Fibroblast of lung (primary cell): ENCODE measurements at regions not wholly inside any gene's neighbourhood (a gene's known extent, or its start where the extent isn't known, plus 50 kb on each side); places are given as distances from the start of the nearest gene placed in this dataset.
"Not testable (repeated sequence)": the region's sequence is repeated elsewhere in the genome, so short reads cannot be mapped to it uniquely, and the experiment has no call there.

Experiments used
- DNase-seq, 2 donors: peaks; one replicate each; pipeline versions ENCODE4 v3.0.0 to v3.0.0-alpha.2; 2010; ENCODE audit warnings: low read depth in 2 of 2
- H2AFZ ChIP-seq: 2 replicates; pipeline ENCODE4 v1.5.1; 2012; ENCODE audit warnings: low read length, control low read depth, inconsistent platforms
- H3K27ac ChIP-seq: 2 replicates; pipeline ENCODE4 v1.5.1; 2011; ENCODE audit warnings: low read length, control low read depth; ENCODE audit not compliant: insufficient read depth
- H3K27me3 ChIP-seq: 2 replicates; pipeline ENCODE4 v1.5.1; 2011; ENCODE audit warnings: mild to moderate bottlenecking, low read length; ENCODE audit not compliant: control insufficient read depth, insufficient read depth
- H3K36me3 ChIP-seq: 2 replicates; pipeline ENCODE4 v1.5.1; 2011; ENCODE audit warnings: low read length; ENCODE audit not compliant: control insufficient read depth, insufficient read depth
- H3K4me1 ChIP-seq: 2 replicates; pipeline ENCODE4 v1.5.1; 2011; ENCODE audit warnings: low read length; ENCODE audit not compliant: control insufficient read depth, insufficient read depth; ENCODE audit errors: extremely low read depth
- H3K4me2 ChIP-seq: 2 replicates; pipeline ENCODE4 v1.5.1; 2011; ENCODE audit warnings: low read length, control low read depth; ENCODE audit not compliant: insufficient read depth; ENCODE audit errors: extremely low read depth
- H3K4me3 ChIP-seq, 4 experiments: fragments of 200-600 bp in 1 of 4; sonication (generic) in 1 of 4; replicated peaks in 1 of 4; 2 replicates each; pipeline ENCODE4 v1.5.1; 2011 to 2016; ENCODE audit warnings: low read length in 4 of 4, low read depth in 3 of 4, mild to moderate bottlenecking in 3 of 4, control low read depth in 2 of 4, inconsistent platforms in 1 of 4, mixed read lengths in 1 of 4; ENCODE audit not compliant: insufficient read depth in 1 of 4; ENCODE audit errors: control extremely low read depth in 1 of 4
- H3K79me2 ChIP-seq: 2 replicates; pipeline ENCODE4 v1.5.1; 2012; ENCODE audit warnings: mild to moderate bottlenecking, low read length, inconsistent platforms; ENCODE audit not compliant: control insufficient read depth, insufficient read depth
- H3K9ac ChIP-seq: 2 replicates; pipeline ENCODE4 v1.5.1; 2011; ENCODE audit warnings: mild to moderate bottlenecking, low read length, control low read depth; ENCODE audit not compliant: insufficient read depth
- H3K9me3 ChIP-seq: 2 replicates; pipeline ENCODE4 v1.5.1; 2012; ENCODE audit warnings: low read depth, low read length; ENCODE audit not compliant: control insufficient read depth, insufficient read depth
- H4K20me1 ChIP-seq: 2 replicates; pipeline ENCODE4 v1.5.1; 2011; ENCODE audit warnings: low read length; ENCODE audit not compliant: control insufficient read depth, insufficient read depth; ENCODE audit errors: extremely low read depth
- CTCF ChIP-seq, 2 donors: IDR thresholded peaks in 1 of 2; conservative IDR thresholded peaks in 1 of 2; 1 replicate in 1 of 2; 2 replicates in 1 of 2; pipeline ENCODE4 v1.5.1; 2011 to 2012; ENCODE audit warnings: low read length in 2 of 2, control low read depth in 1 of 2, inconsistent platforms in 1 of 2, low read depth in 1 of 2, mild to moderate bottlenecking in 1 of 2
- EZH2 ChIP-seq: IDR thresholded peaks from 2 replicates; pipeline ENCODE4 v1.5.1; 2012; ENCODE audit warnings: low read length, control low read depth, mild to moderate bottlenecking; ENCODE audit errors: missing control alignments

- Histone ChIP-seq H2AFZ (no peak overlapping the region), H3K4me3 (no peak overlapping the region), H3K9ac (no peak overlapping the region), H3K4me1 (no peaks in the 10 kb centered on the region), H3K4me2 (no peak overlapping the region), H3K27ac (no peak overlapping the region), H3K79me2 (no peaks in the 10 kb centered on the region), H3K9me3 (no peaks in the 10 kb centered on the region), H3K27me3 (no peaks in the 10 kb centered on the region), H3K36me3 (no peaks in the 10 kb centered on the region), H4K20me1 (no peaks in the 10 kb centered on the region)
- TF ChIP-seq EZH2 (no peak), CTCF (conservative IDR thresholded peaks at IDR 0.05 in 1 of 2, IDR thresholded peaks at IDR 0.05 in 1 of 2; ENCODE audit: low read depth in 1 of 2, low read length in 2 of 2) (no peak)
- no peak for DNase-seq
These were observed 487.1 kb downstream of the KCNT2 start for GRCh38 chr1:196121181-196121580.

GRCh38 chr1:196115646-196116045 is 492.6 kb downstream of the KCNT2 start:
- peak; percentile 81 to 91 for DNase-seq
- TF ChIP-seq CTCF (conservative IDR thresholded peaks at IDR 0.05 in 1 of 2, IDR thresholded peaks at IDR 0.05 in 1 of 2; ENCODE audit: low read depth in 1 of 2, low read length in 2 of 2) = no peak
- TF ChIP-seq EZH2 = no peak

GRCh38 chr1:196114193-196114592 is 494.0 kb downstream of the KCNT2 start:
- peak; percentile 31 to 33 for DNase-seq
- Histone ChIP-seq H3K4me3 (no peak overlapping the region), H2AFZ (no peak overlapping the region), H3K36me3 (no peaks in the 10 kb centered on the region), H3K4me2 (no peak overlapping the region), H3K9me3 (no peaks in the 10 kb centered on the region), H3K27me3 (no peaks in the 10 kb centered on the region), H3K79me2 (no peaks in the 10 kb centered on the region), H4K20me1 (no peaks in the 10 kb centered on the region), H3K27ac (no peak overlapping the region), H3K4me1 (no peaks in the 10 kb centered on the region), H3K9ac (no peak overlapping the region)
- TF ChIP-seq CTCF (conservative IDR thresholded peaks at IDR 0.05 in 1 of 2, IDR thresholded peaks at IDR 0.05 in 1 of 2; ENCODE audit: low read depth in 1 of 2, low read length in 2 of 2) (no peak), EZH2 (no peak)

More at GRCh38 chr1:196115646-196116045, 492.6 kb downstream of the KCNT2 start:
- H4K20me1 ChIP-seq = no peaks in the 10 kb centered on the region
- H3K79me2 ChIP-seq = no peaks in the 10 kb centered on the region
- H3K4me2 ChIP-seq = no peak overlapping the region
- H3K4me3 ChIP-seq = no peak overlapping the region
- no peaks in the 10 kb centered on the region for H3K36me3 ChIP-seq
- no peak overlapping the region for H3K9ac ChIP-seq
- no peak overlapping the region for H2AFZ ChIP-seq
- no peaks in the 10 kb centered on the region for H3K4me1 ChIP-seq
- no peaks in the 10 kb centered on the region for H3K9me3 ChIP-seq
- H3K27me3 ChIP-seq = no peaks in the 10 kb centered on the region
- no peak overlapping the region for H3K27ac ChIP-seq

GRCh38 chr1:196108990-196109389 is 499.2 kb downstream of the KCNT2 start:
- not testable (repeated sequence) for H3K79me2 ChIP-seq, H3K27ac ChIP-seq, H3K4me1 ChIP-seq, H3K9ac ChIP-seq, H3K36me3 ChIP-seq, H4K20me1 ChIP-seq, DNase-seq, H3K9me3 ChIP-seq, H3K4me3 ChIP-seq, H3K27me3 ChIP-seq, H2AFZ ChIP-seq, H3K4me2 ChIP-seq
